Ovary (tissue), 7 donors: ENCODE measurements at regions not wholly inside any gene's neighbourhood (a gene's known extent, or its start where the extent isn't known, plus 50 kb on each side); places are given as distances from the start of the nearest gene placed in this dataset.

Experiments
- DNase-seq, 5 donors: peaks; one replicate each; pipeline ENCODE4 v3.0.0-alpha.2; 2019 to 2020
- H3K27ac ChIP-seq, 2 donors: fragments of 200-600 bp; one replicate each; pipeline versions ENCODE4 v1.5.1 to v1.8.0; 2019 to 2022
- H3K27me3 ChIP-seq: fragments of 200-600 bp; one replicate; pipeline ENCODE4 v1.8.0; 2022
- H3K36me3 ChIP-seq: fragments of 200-600 bp; sonication (generic); one replicate; pipeline ENCODE4 v1.5.1; 2019
- H3K4me1 ChIP-seq: one replicate; pipeline ENCODE4 v1.8.1; 2013; ENCODE audit warnings: mild to moderate bottlenecking, moderate library complexity; ENCODE audit not compliant: insufficient read depth
- H3K4me3 ChIP-seq: fragments of 200-600 bp; sonication (generic); one replicate; pipeline ENCODE4 v1.5.1; 2017
- H3K9me3 ChIP-seq, 2 donors: fragments of 200-600 bp in 1 of 2; sonication (generic) in 1 of 2; one replicate each; pipeline versions ENCODE4 v1.5.1 to v1.8.1; 2013 to 2019; ENCODE audit warnings: mild to moderate bottlenecking in 1 of 2, moderate library complexity in 1 of 2
- CTCF ChIP-seq, 3 donors: fragments of 450-650 bp in 2 of 3; fragments of 200-600 bp in 1 of 3; IDR thresholded peaks; one replicate each; pipeline versions ENCODE4 v1.5.1 to v1.8.0; 2016 to 2022; ENCODE audit warnings: antibody characterized with exemption in 3 of 3, mild to moderate bottlenecking in 1 of 3
- EP300 ChIP-seq: sonication (generic); formaldehyde crosslinking; IDR thresholded peaks from one replicate; pipeline ENCODE4 v1.6.1; 2017; ENCODE audit warnings: antibody characterized with exemption
- POLR2A ChIP-seq: fragments of 450-650 bp; IDR thresholded peaks from one replicate; pipeline ENCODE4 v1.6.1; 2017; ENCODE audit warnings: antibody characterized with exemption, mild to moderate bottlenecking, moderate library complexity
- WGBS, 3 donors: extraction: QIAGEN DNeasy Blood & Tissue Kit in 1 of 3; methylation state at CpG; one replicate each; pipeline versions ENCODE4 v1.1.5 to v1.1.7; 2013 to 2017; 5-methylcytosine and 5-hydroxymethylcytosine counted together
- intact Hi-C, 4 donors: fragments of 100-400 bp; cut with DNase I; formaldehyde crosslinking; loops; one replicate each; pipeline versions ENCODE4 v1.11.0 to v1.15.1; 2022 to 2023
- donor health status: DM: no; HTN: no; CAD: no; lungs with moderate emphysema.
- donor health status: DM: no; HTN: no; CAD: no.
- donor health status: Bipolar disorder and iron deficiency.
- donor health status: DM: no; HTN: no; CAD: no.
- donor health status: DM: yes; HTN: yes; CAD: no.

GRCh38 chr12:91417650-91418049 lies 235.0 kb upstream of the DCN start:
- TF ChIP-seq CTCF (IDR thresholded peaks at IDR 0.05), result no peak
- no peak for TF ChIP-seq EP300
- no peak for TF ChIP-seq POLR2A
- Histone ChIP-seq H3K27me3 (no peaks in the 10 kb centered on the region), H3K4me1 (no peaks in the 10 kb centered on the region), H3K9me3 (no peaks in the 10 kb centered on the region), H3K27ac (no peak overlapping the region), H3K4me3 (no peak overlapping the region), H3K36me3 (no peaks in the 10 kb centered on the region)
- 75 to 93% (median 88%) methylated on average over 3 of the region's 3 CpGs for WGBS, 3 donors
- intact Hi-C loops, result no loop called here
- DNase-seq, result no peak

- Histone ChIP-seq H3K27ac (no peak overlapping the region), H3K9me3 (no peaks in the 10 kb centered on the region), H3K36me3 (no peaks in the 10 kb centered on the region), H3K4me3 (no peak overlapping the region), H3K27me3 (no peaks in the 10 kb centered on the region), H3K4me1 (no peaks in the 10 kb centered on the region)
- DNase-seq, result no peak
- intact Hi-C loops, result no loop called here
- no peak for TF ChIP-seq CTCF (IDR thresholded peaks at IDR 0.05)
- no peak for TF ChIP-seq POLR2A
Observed at GRCh38 chr12:91414636-91415035, 232.0 kb upstream of the DCN start.

- no peaks in the 10 kb centered on the region for H3K36me3 ChIP-seq
- 46 to 51% (median 49%) methylated on average over 6 of the region's 6 CpGs for WGBS, 3 donors
- no peaks in the 10 kb centered on the region for H3K9me3 ChIP-seq
- intact Hi-C loops, result no loop called here
- DNase-seq, result no peak
- H3K4me1 ChIP-seq, result no peaks in the 10 kb centered on the region
- TF ChIP-seq CTCF (IDR thresholded peaks at IDR 0.05) (no peak), EP300 (no peak), POLR2A (no peak)
- H3K27ac ChIP-seq, result no peak overlapping the region
- H3K27me3 ChIP-seq, result no peaks in the 10 kb centered on the region
- no peak overlapping the region for H3K4me3 ChIP-seq
Observed at GRCh38 chr12:91413581-91414546, 231.2 kb upstream of the DCN start.

GRCh38 chr12:91406920-91407341 lies 224.3 kb upstream of the DCN start:
- TF ChIP-seq EP300 (no peak), CTCF (IDR thresholded peaks at IDR 0.05) (no peak), POLR2A (no peak)
- H3K4me1 ChIP-seq, result no peaks in the 10 kb centered on the region
- no peaks in the 10 kb centered on the region for H3K27me3 ChIP-seq
- intact Hi-C loops, result no loop called here
- H3K9me3 ChIP-seq, result no peaks in the 10 kb centered on the region
- WGBS, 3 donors, result 87 to 96% (median 91%) methylated on average over 1 of the region's 1 CpG
- no peak for DNase-seq
- H3K27ac ChIP-seq, result no peak overlapping the region
- H3K36me3 ChIP-seq, result no peaks in the 10 kb centered on the region
- no peak overlapping the region for H3K4me3 ChIP-seq
